A549 (cell line): ENCODE measurements at regions not wholly inside any gene's neighbourhood (a gene's known extent, or its start where the extent isn't known, plus 50 kb on each side); places are given as distances from the start of the nearest gene placed in this dataset.

Experiments used
- CBX8 ChIP-seq: fragments of 200-600 bp; sonication (generic); IDR thresholded peaks from 2 replicates; pipeline ENCODE4 v1.6.1; 2016
- CTCF ChIP-seq: fragments of >200 bp; sonication (Bioruptor Twin); formaldehyde crosslinking; IDR thresholded peaks from 3 replicates; pipeline ENCODE4 v1.5.1; 2016
- HDAC2 ChIP-seq: fragments of 200-600 bp; sonication (generic); IDR thresholded peaks from 2 replicates; pipeline ENCODE4 v1.6.1; 2016
- JUN ChIP-seq, 2 experiments: fragments of >200 bp; sonication (Bioruptor Twin); formaldehyde crosslinking; IDR thresholded peaks; 2 replicates in 1 of 2; 3 replicates in 1 of 2; pipeline ENCODE4 v1.6.1; 2016 to 2017
- MAFK ChIP-seq: fragments of 450-650 bp; IDR thresholded peaks from 2 replicates; pipeline ENCODE4 v1.6.1; 2014; ENCODE audit not compliant: partially characterized antibody
- MAZ ChIP-seq: fragments of 150-350 bp; IDR thresholded peaks from 2 replicates; pipeline ENCODE4 v1.6.1; 2014; ENCODE audit warnings: antibody characterized with exemption, low read depth, low read length, borderline replicate concordance
- NFE2L2 ChIP-seq: fragments of 150-350 bp; conservative IDR thresholded peaks from 2 replicates; pipeline ENCODE4 v1.6.1; 2014; ENCODE audit warnings: low read length
- POLR2A ChIP-seq: IDR thresholded peaks from 2 replicates; pipeline ENCODE4 v1.6.1; 2012; ENCODE audit warnings: mild to moderate bottlenecking, low read length
- REST ChIP-seq: fragments of 200-600 bp; sonication (generic); IDR thresholded peaks from 2 replicates; pipeline ENCODE4 v1.6.1; 2016; ENCODE audit warnings: antibody characterized with exemption, mild to moderate bottlenecking, moderate library complexity
- RFX5 ChIP-seq: fragments of 450-650 bp; IDR thresholded peaks from 2 replicates; pipeline ENCODE4 v1.7.1; 2014; ENCODE audit warnings: antibody characterized with exemption, mild to moderate bottlenecking, moderate library complexity
- TF ChIP-seq, protein P1 (sequence below): fragments of >200 bp; sonication (Bioruptor Twin); formaldehyde crosslinking; IDR thresholded peaks from 2 replicates; pipeline ENCODE4 v1.6.1; 2016

- TF ChIP-seq CBX8 (no peak), NFE2L2 (no peak), CTCF (no peak), MAZ (no peak), HDAC2 (no peak), REST (no peak), JUN (IDR thresholded peaks at IDR 0.05) (no peak), RFX5 (no peak), MAFK (no peak), POLR2A (no peak)
- TF ChIP-seq, protein P1, sequence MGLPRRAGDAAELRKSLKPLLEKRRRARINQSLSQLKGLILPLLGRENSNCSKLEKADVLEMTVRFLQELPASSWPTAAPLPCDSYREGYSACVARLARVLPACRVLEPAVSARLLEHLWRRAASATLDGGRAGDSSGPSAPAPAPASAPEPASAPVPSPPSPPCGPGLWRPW: no peak
Observed at GRCh38 chr6:106894978-106895702, 79.4 kb downstream of the CD24 start.
